GM19238 (cell line): ENCODE measurements at regions not wholly inside any gene's neighbourhood (a gene's known extent, or its start where the extent isn't known, plus 50 kb on each side); places are given as distances from the start of the nearest gene placed in this dataset.

Source experiments
- DNase-seq: peaks from one replicate; pipeline ENCODE4 v3.0.0; 2011; ENCODE audit warnings: low spot score; ENCODE audit not compliant: insufficient read length

DNA sequence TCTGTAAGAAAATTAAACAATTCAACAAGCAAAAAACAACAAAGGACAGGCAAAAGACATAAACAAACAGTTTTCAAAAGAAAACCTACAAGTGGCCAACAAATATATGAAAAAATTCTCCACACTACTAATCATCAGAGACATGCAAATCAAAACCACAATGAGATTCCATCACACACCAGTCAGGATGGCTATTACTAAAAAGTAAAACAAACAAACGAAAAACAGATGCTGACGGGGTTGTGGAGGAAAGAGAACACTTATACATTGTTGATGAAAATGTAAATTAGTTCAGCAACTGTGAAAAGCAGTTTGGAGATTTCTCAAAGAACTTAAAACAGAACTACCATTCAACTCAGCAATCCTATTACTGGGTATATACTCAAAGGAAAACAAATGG, 537.6 kb downstream of the HDGFL1 start:
- no peak for DNase-seq

GRCh38 chr6:23111984-23112383, 542.6 kb downstream of the HDGFL1 start:
- DNase-seq = no peak

GRCh38 chr6:23114812-23115504, 545.6 kb downstream of the HDGFL1 start:
- no peak for DNase-seq

DNA sequence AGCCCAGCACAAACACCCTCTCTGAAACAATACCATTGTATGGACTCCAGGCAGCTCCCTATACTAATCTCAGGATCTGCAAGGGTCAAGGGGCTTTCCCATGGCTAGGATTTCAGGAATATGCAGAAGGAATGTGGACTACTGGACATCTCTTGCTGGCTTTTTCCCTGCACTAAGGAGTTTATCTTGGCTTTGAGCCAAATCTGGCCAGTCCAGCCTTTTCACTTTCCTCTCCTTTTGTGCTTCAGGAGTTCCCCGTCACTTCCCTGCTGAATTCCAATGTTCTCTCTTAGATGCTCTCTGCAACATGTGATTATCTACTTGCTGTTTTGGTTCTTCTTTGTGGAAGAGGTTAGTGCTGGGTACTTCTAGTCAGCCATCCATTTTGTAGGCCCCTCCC, 568.2 kb downstream of the HDGFL1 start:
- no peak for DNase-seq

DNA sequence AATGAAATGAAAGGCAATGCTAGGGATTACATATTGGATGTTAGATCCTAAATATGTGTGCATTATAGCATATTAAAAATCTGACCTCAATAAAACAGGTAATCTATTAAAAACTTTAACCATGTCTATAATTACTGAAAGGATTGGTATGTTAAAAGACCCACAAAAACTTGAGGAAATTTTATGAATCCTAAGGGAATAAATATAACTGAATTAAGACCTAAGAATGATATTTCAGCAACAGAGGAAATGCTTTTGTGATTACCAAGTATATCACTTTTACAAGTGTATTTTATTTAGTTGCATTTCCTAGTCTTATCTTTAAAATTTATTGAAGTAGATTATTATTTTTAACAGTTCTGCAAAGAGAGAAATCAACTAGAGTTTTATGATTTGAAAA, 571.5 kb downstream of the HDGFL1 start:
- no peak for DNase-seq

GRCh38 chr6:23145781-23146180, 576.4 kb downstream of the HDGFL1 start:
- no peak for DNase-seq

GRCh38 chr6:23154159-23154558, 584.8 kb downstream of the HDGFL1 start:
- no peak for DNase-seq

DNA sequence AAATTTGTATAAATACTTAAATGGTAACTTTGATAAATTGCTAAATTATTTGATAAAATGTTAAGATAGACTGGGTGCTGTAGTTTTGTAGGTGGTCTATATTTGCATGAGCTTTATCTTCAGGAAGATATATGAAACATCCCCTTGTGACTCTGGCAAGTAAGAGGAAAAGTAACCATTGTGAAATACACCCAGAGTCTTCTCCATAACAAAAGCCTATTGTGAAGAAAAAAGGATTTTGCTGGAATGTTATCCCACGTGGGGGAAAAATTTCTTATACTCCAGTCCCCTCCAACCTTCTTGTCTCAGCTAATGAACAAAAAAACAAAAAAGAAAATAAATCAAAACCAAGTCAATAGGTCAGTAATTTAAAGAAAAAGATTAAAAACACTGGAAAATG, 600.7 kb downstream of the HDGFL1 start:
- no peak for DNase-seq

- DNase-seq = no peak
Observed at GRCh38 chr6:23173234-23173633, 603.9 kb downstream of the HDGFL1 start.

GRCh38 chr6:23174781-23175361, 605.5 kb downstream of the HDGFL1 start:
- no peak for DNase-seq

DNA sequence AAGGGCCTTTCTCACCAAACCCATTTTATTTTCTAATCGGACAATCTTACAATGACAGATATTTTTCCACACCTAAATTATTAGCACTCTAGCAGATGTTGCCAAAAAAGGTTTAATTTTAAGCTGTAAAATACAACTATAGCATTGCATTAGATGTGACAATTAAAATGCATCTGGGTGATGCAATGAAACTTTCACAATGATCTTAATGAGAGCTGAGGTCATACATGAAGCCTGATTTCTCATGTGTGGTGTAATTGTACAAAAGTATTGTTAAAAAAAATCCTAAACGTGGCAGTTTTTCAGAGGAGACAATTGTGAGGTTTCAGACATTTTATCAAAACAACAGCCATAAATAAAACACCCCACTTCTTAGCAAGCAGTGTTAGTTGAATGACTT, 606.0 kb downstream of the HDGFL1 start:
- DNase-seq = no peak

- no peak for DNase-seq
Observed at GRCh38 chr6:23176471-23176870, 607.1 kb downstream of the HDGFL1 start.

- no peak for DNase-seq
Observed at GRCh38 chr6:23176883-23177282, 607.5 kb downstream of the HDGFL1 start.

DNA sequence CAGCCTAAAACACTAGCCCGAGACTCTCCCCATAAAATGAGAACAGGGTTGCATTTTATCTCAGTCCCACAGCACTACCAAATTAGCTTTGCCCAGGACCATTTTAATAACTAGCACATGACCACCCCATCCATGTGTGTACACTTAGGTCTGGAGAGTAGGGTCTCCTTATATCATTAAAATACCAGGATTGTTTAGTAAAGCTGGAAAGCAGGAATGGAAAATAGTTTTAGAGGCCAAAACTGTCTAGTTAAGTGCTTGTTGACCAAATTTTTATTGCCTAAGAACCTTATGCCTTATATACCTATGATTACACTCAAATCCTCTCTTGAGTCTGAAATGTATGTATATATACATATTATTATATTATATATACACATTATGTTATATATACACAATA, 608.4 kb downstream of the HDGFL1 start:
- DNase-seq = no peak

- no peak for DNase-seq
Observed at GRCh38 chr6:23179994-23180393, 610.6 kb downstream of the HDGFL1 start.

DNA sequence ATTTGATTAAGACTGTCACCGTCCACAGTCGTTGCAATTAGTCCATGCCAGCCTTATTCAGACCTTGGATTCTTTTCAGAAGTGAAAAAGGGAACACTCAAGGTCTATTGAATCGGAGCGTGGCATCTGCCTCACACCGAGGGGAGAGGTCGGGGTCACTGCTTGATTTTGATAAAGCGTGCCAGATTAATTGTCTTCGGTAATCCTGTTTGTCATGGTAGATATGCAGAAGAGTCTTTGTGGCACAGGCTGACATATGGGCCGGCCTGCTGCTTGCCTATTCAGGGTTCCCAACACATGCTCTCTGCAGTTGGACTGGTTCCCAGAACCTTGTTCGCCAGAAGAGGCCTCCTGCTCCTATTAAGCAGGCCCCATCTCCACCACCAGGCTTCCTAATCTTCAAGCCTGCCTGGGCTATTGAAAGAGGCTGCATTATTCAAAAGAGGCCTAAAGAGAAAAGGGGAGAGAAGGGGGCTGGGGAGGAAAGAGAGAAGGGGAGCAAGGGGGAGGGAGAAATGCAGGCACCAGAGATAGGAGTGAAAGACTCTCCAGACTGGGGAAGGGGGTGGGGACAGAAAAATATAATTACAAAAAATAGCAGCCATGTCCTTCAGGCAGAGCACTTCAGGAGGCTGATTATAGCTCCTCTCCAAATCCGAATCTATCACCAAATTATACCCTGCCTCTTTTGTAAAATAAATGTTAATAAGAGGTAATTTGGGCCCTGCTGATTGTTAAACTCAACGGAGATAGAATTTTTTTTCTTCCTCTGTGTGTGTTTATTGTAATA, 611.3 kb downstream of the HDGFL1 start:
- DNase-seq = no peak

DNA sequence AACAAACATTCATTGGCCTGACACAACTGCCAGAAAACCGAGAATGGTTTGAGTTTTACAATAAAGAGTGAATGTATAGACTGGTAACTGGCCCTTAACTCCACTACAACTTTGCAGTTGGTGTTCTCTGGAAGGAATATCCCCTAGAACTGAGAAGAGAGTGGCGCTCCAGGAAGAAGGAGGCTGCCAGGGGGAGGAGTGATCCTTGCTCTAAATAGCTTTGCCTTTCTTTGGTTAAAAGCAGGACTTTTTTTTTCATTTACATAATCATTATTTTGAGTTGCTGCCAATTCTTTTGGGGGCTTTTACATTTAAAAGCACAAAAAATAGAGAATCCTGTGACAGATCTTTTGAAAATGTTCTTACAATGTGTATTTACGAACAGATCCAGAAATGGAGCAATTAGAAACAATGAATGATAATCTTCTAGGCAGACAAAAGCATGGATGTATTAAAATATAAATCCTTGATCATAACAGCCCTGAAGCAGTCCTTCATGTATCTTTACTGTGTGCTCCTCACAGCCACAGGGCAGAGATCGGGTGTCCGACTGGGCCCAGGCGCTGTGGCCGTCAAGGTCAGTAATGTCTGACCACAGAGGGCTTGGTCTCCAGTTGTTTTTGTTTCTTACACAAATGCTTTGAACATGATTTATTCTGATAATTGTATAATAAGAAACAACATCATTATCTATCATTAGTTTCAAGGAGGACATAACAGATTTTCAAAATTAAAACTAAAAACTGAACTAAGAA, 612.2 kb downstream of the HDGFL1 start:
- DNase-seq = no peak

- no peak for DNase-seq
Observed at GRCh38 chr6:23183846-23184245, 614.5 kb downstream of the HDGFL1 start.

GRCh38 chr6:23184351-23184750, 615.0 kb downstream of the HDGFL1 start:
- DNase-seq = no peak

- no peak for DNase-seq
Observed at GRCh38 chr6:23195487-23195886, 626.1 kb downstream of the HDGFL1 start.

- DNase-seq = no peak
Observed at GRCh38 chr6:23199541-23199940, 630.2 kb downstream of the HDGFL1 start.

DNA sequence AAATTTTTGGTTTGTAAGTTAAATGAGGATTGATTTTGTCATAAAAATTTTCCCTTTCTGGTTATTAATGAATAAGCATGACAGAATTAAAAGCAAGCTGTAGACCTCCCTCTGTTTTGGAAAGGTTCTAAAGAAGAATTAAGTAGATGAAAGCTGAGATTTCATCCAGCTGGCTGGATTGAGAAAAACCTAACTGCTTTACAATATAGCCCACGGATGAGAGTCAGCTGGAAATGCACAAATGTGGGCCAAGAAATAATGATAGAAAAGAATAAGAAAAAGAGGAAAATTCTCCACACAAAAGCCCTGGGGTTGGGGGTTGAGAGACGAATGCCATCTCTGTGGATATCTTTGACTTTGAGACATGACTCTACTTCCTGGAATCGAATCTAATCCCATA, 631.6 kb downstream of the HDGFL1 start:
- DNase-seq = no peak
